Ovary (tissue), 3 donors: ENCODE measurements at regions not wholly inside any gene's neighbourhood (a gene's known extent, or its start where the extent isn't known, plus 50 kb on each side); places are given as distances from the start of the nearest gene placed in this dataset.

Experiments used
- EP300 ChIP-seq: sonication (generic); formaldehyde crosslinking; IDR thresholded peaks from one replicate; pipeline ENCODE4 v1.6.1; 2017; ENCODE audit warnings: antibody characterized with exemption
- TF ChIP-seq, protein P1 (sequence below), 3 donors: fragments of 450-650 bp in 2 of 3; fragments of 200-600 bp in 1 of 3; IDR thresholded peaks; one replicate each; pipeline versions ENCODE4 v1.5.1 to v1.8.0; 2016 to 2022; ENCODE audit warnings: antibody characterized with exemption in 3 of 3, mild to moderate bottlenecking in 1 of 3
- donor health status: DM: no; HTN: no; CAD: no.

DNA sequence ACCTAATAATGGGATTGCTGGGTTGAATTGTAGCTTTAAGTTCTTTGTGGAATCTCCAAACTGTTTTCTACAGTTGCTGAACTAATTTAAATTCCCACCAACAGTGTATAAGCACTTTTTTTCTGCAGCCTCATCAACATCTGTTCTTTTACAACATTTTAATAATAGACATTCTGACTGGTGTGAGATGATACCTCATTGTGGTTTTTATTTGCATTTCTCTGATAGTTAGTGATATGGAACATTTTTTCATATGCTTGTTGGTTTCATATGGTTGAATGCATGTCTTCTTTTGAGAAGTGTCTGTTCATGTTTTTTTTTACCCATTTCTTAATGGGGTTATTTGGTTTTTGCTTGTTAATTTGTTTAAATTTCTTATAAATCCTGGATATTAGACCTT lies 1718.9 kb downstream of the C4orf33 start:
- TF ChIP-seq, protein P1, sequence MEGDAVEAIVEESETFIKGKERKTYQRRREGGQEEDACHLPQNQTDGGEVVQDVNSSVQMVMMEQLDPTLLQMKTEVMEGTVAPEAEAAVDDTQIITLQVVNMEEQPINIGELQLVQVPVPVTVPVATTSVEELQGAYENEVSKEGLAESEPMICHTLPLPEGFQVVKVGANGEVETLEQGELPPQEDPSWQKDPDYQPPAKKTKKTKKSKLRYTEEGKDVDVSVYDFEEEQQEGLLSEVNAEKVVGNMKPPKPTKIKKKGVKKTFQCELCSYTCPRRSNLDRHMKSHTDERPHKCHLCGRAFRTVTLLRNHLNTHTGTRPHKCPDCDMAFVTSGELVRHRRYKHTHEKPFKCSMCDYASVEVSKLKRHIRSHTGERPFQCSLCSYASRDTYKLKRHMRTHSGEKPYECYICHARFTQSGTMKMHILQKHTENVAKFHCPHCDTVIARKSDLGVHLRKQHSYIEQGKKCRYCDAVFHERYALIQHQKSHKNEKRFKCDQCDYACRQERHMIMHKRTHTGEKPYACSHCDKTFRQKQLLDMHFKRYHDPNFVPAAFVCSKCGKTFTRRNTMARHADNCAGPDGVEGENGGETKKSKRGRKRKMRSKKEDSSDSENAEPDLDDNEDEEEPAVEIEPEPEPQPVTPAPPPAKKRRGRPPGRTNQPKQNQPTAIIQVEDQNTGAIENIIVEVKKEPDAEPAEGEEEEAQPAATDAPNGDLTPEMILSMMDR (IDR thresholded peaks at IDR 0.05) = no peak
- no peak for TF ChIP-seq EP300
